RWPE1 (cell line): ENCODE measurements at regions not wholly inside any gene's neighbourhood (a gene's known extent, or its start where the extent isn't known, plus 50 kb on each side); places are given as distances from the start of the nearest gene placed in this dataset.

ENCODE experiments used
- CTCF ChIA-PET: fragments of 350-600 bp; sonication (Branson Sonifier 250); formaldehyde crosslinking; extraction: SDS; loops from one replicate; lab custom pipeline; 2021; lab: Yijun Ruan, JAX
- POLR2A ChIA-PET: fragments of 400-600 bp; formaldehyde crosslinking; extraction: SDS; loops from one replicate; lab custom pipeline; 2020; ENCODE audit warnings: antibody characterized with exemption; ENCODE audit not compliant: low non-redundant PET; lab: Yijun Ruan, JAX
- DNase-seq: peaks from one replicate; pipeline ENCODE4 v3.0.0; 2012; ENCODE audit warnings: low spot score
- H3K27ac ChIP-seq: fragments of 450-650 bp; 2 replicates; pipeline ENCODE4 v1.5.1; 2017
- TF ChIP-seq, protein P1 (sequence below): fragments of 450-650 bp; conservative IDR thresholded peaks from 2 replicates; pipeline ENCODE4 v1.5.1; 2017; ENCODE audit warnings: low read depth, mild to moderate bottlenecking

DNA sequence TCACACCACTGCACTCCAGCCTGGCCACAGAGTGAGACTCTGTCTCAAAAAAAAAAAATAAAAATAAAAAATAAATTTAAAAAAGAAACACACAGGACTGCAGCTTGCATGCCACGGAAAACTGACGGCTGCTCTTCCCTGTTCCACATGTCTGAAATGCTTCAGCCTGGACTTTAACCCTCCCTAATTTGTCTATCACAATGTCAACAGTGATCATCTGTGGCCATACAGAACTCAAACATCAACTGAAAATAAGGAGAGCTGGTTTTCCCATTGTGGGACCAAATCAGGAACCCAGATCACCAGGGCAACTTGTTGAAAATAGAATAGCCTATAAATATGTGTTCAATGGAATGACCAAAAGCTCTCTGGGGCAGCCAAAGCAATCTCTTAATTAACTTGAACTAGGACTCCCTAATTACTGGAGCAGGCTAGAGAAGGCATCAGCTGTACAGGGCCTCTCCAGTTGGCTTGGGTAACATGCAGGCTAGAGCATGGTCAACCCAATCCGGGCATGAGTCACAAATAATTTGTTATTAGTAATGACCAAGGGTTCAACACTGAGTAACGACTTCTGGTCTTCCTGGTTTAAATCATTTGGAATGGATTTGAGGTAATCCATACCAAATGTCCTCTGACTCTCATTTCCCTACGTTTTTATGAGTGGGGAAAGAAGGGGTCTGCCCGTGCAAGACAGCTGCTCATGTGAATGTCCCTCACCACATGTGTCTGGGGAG lies 62.7 kb upstream of the KAZN start:
- CTCF ChIA-PET: no interaction called here
- DNase-seq: no peak
- POLR2A ChIA-PET: no interaction called here

DNA sequence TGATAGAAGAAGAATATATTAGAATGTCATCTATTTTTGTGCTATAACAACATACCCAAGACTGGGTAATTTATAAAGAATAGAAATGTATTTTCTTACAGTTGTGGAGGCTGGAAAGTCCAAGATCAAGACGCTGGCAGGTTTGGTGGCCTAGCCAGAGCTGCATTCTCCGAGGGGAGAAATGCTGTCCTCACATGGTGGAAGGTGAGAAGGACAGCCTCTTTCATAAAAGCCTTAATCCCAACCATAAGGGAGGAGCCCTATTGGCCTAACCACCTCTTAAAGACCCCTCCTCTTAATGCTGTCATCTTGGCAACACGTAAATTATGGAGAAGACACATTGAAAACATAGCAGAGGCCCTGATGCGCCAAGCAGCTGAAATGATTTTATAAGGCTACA lies 60.1 kb upstream of the KAZN start:
- ChIA-PET CTCF (no interaction called here), POLR2A (no interaction called here)
- no peak overlapping the region for H3K27ac ChIP-seq
- TF ChIP-seq, protein P1, sequence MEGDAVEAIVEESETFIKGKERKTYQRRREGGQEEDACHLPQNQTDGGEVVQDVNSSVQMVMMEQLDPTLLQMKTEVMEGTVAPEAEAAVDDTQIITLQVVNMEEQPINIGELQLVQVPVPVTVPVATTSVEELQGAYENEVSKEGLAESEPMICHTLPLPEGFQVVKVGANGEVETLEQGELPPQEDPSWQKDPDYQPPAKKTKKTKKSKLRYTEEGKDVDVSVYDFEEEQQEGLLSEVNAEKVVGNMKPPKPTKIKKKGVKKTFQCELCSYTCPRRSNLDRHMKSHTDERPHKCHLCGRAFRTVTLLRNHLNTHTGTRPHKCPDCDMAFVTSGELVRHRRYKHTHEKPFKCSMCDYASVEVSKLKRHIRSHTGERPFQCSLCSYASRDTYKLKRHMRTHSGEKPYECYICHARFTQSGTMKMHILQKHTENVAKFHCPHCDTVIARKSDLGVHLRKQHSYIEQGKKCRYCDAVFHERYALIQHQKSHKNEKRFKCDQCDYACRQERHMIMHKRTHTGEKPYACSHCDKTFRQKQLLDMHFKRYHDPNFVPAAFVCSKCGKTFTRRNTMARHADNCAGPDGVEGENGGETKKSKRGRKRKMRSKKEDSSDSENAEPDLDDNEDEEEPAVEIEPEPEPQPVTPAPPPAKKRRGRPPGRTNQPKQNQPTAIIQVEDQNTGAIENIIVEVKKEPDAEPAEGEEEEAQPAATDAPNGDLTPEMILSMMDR: no peak
- no peak for DNase-seq

More for the DNA sequence above, 62.7 kb upstream of the KAZN start:
- TF ChIP-seq, protein P1: no peak
- H3K27ac ChIP-seq: no peak overlapping the region

DNA sequence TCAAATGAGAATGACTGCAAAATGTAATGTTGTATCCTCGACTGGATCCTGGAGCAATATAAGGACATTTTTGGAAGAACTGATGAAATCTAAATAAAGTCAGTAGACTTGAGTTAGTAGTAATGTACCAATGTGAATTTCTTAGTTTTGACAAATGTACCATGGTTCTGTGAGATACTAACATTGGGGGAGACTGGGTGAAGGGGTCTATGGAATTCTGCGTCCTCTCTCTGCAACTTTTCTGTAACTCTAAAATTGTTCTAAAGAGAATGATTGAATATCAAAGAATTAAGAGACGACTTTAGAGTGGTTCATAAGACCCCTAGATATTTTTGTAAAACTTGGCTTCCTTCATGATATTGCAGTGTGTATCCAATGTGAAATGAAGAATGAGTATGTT lies 59.2 kb upstream of the KAZN start:
- ChIA-PET POLR2A (no interaction called here), CTCF (interaction anchor here (0.6 kb wide), 2 partner anchors 12 to 240 kb away, joined by 3 to 4 read pairs; no protein-coding TSS in a partner anchor)
- TF ChIP-seq, protein P1: no peak
- no peak overlapping the region for H3K27ac ChIP-seq
- DNase-seq: no peak

DNA sequence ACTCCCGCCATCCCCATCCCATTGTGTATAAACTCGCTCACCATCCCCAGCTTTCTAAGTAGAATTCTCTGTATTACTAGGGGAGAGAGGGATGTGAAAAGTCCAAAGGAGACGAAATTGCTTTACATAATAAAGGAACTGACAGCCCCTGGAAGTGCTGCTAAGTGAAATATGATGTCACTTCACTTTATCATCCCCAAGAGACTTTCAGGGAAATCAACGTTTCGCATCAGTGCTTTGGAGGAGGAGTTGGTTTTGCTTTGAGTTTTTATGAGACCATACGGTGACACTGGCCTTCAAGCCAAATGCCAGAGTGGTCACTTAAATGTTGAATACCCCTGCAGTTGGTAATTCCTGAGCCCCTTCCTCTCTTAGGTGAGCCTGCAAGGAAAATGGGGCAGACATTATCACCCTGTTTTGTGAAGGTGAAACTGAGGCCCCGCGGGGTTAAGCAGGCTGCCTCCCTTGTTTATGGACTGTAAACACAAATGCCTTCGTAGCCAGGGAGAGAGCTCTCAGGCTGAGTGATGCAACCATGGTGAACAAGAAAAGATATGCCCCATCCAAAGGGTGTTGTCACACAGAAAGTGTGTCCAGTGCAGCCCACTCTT lies 58.4 kb upstream of the KAZN start:
- POLR2A ChIA-PET: no interaction called here
- no peak for DNase-seq
- H3K27ac ChIP-seq: no peak overlapping the region
- CTCF ChIA-PET: interaction anchor here (0.6 kb wide), 2 partner anchors 11 to 239 kb away, joined by 3 to 4 read pairs; no protein-coding TSS in a partner anchor
- TF ChIP-seq, protein P1: no peak

DNA sequence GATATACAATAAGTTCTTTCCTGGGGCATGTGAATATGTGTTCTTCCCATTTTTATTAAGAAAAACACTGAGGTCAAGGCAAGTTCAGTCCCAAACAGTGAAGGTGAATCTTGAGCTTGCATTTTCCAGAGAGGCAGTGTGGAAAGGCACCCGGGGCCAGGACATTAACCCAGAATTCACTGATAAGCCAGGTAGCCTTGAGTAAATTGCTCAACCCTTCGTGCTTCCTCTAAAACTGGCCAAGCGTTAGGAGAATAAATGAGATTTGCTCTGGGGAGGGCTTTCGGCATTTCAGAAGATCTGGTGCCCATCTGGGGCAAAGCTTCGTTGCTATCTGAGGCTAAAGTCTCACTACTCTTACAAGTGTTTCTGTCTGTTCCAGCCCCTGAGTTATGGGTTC lies 57.1 kb upstream of the KAZN start:
- TF ChIP-seq, protein P1: no peak
- no peak overlapping the region for H3K27ac ChIP-seq
- ChIA-PET CTCF (interaction anchor here (0.6 kb wide), 1 partner anchor 279 kb away, joined by 5 read pairs; no protein-coding TSS in a partner anchor), POLR2A (no interaction called here)
- DNase-seq: no peak

DNA sequence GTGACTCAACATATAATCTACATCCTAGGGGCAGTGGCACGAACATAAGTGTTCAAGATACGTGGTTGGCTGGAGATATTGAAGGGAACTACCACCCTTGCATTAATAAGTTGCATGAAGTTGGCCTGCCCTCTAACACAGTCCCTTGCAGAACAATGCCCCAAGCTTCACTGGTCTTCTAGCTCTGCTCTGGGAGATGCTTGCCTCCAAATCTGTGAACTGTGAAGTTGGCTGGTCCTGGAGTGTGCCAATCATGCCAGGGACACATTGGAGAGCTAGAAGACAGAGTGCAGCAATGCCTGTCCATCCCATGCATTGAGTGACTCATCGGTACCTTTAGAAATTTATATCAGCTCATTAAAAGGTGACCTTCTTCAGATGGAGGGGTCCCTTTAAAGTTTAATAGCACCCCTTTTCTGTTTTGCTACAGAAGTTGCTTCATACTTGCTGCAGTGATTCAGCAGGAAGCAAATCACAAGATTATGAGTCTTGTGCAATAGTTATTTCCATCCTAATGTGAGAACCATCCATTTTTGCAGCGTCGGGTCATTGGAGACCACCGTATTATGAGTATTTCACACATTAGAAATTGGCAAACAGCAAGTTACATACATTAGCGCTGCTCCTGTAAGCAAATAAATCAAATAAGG lies 55.2 kb upstream of the KAZN start:
- H3K27ac ChIP-seq: peak overlapping the region; percentile 42; the same call in 1 of the 2 replicates
- TF ChIP-seq, protein P1: no peak
- ChIA-PET CTCF (no interaction called here), POLR2A (no interaction called here)
- DNase-seq: no peak
